HepG2 (cell line): ENCODE measurements at regions not wholly inside any gene's neighbourhood (a gene's known extent, or its start where the extent isn't known, plus 50 kb on each side); places are given as distances from the start of the nearest gene placed in this dataset.

Experiments used
- ATF7 ChIP-seq, 2 experiments: fragments of 450-650 bp in 1 of 2; sonication (generic) in 1 of 2; formaldehyde crosslinking in 1 of 2; IDR thresholded peaks; 2 replicates each; pipeline versions ENCODE4 v1.4.0 to v1.6.1; 2016 to 2020; ENCODE audit warnings: antibody characterized with exemption in 1 of 2, mild to moderate bottlenecking in 1 of 2, missing genetic modification reagents in 1 of 2
- ATRX ChIP-seq: sonication (generic); formaldehyde crosslinking; IDR thresholded peaks from 2 replicates; pipeline ENCODE4 v1.4.0; 2020; ENCODE audit warnings: missing genetic modification reagents, borderline replicate concordance
- BCL6 ChIP-seq: IDR thresholded peaks from 2 replicates; pipeline ENCODE4 v1.6.1; 2016; ENCODE audit warnings: missing genetic modification reagents, missing compliant biosample characterization
- FOXA1 ChIP-seq, 2 experiments: fragments of 450-650 bp in 1 of 2; sonication (generic) in 1 of 2; formaldehyde crosslinking in 1 of 2; IDR thresholded peaks; 2 replicates each; pipeline versions ENCODE4 v1.4.0 to v1.6.1; 2016 to 2020; ENCODE audit warnings: missing genetic modification reagents in 1 of 2
- GTF2F1 ChIP-seq: fragments of 150-350 bp; IDR thresholded peaks from 2 replicates; pipeline ENCODE4 v1.6.1; 2014; ENCODE audit warnings: low read length
- HNF4A ChIP-seq: sonication (generic); formaldehyde crosslinking; IDR thresholded peaks from 2 replicates; pipeline ENCODE4 v1.4.0; 2020; ENCODE audit warnings: missing genetic modification reagents
- JARID2 ChIP-seq: sonication (generic); formaldehyde crosslinking; IDR thresholded peaks from 2 replicates; pipeline ENCODE4 v1.8.1; 2023; ENCODE audit warnings: missing genetic modification reagents, inconsistent platforms; ENCODE audit not compliant: insufficient replicate concordance
- LCORL ChIP-seq, 2 experiments: fragments of 450-650 bp in 1 of 2; sonication (generic) in 1 of 2; formaldehyde crosslinking in 1 of 2; IDR thresholded peaks; 2 replicates each; pipeline versions ENCODE4 v1.5.0 to v1.6.1; 2017 to 2020; ENCODE audit warnings: antibody characterized with exemption in 1 of 2, missing genetic modification reagents in 1 of 2
- MAF1 ChIP-seq: sonication (generic); formaldehyde crosslinking; IDR thresholded peaks from 2 replicates; pipeline ENCODE4 v1.5.0; 2020; ENCODE audit warnings: missing genetic modification reagents, borderline replicate concordance
- MTA1 ChIP-seq: sonication (generic); formaldehyde crosslinking; IDR thresholded peaks from 2 replicates; pipeline ENCODE4 v1.4.0; 2020; ENCODE audit warnings: missing genetic modification reagents, mild to moderate bottlenecking, borderline replicate concordance
- MZF1 ChIP-seq: sonication (generic); formaldehyde crosslinking; IDR thresholded peaks from 2 replicates; pipeline ENCODE4 v1.8.1; 2023; ENCODE audit warnings: mild to moderate bottlenecking, missing genetic modification reagents, borderline replicate concordance
- RORA ChIP-seq: sonication (generic); formaldehyde crosslinking; IDR thresholded peaks from 2 replicates; pipeline ENCODE4 v1.5.0; 2020; ENCODE audit warnings: mild to moderate bottlenecking, missing genetic modification reagents, moderate library complexity
- SRF ChIP-seq: IDR thresholded peaks from 2 replicates; pipeline ENCODE4 v1.6.1; 2011; ENCODE audit warnings: mild to moderate bottlenecking, low read depth, low read length, moderate library complexity
- ZBTB46 ChIP-seq: sonication (generic); formaldehyde crosslinking; IDR thresholded peaks from 2 replicates; pipeline ENCODE4 v1.4.0; 2020; ENCODE audit warnings: mild to moderate bottlenecking, missing genetic modification reagents, borderline replicate concordance
- ZNF383 ChIP-seq: sonication (generic); formaldehyde crosslinking; IDR thresholded peaks from 2 replicates; pipeline ENCODE4 v1.4.0; 2020; ENCODE audit warnings: missing genetic modification reagents, mild to moderate bottlenecking, borderline replicate concordance
- ZNF747 ChIP-seq: sonication (generic); formaldehyde crosslinking; IDR thresholded peaks from 2 replicates; pipeline ENCODE4 v1.8.1; 2023; ENCODE audit warnings: missing genetic modification reagents, mild to moderate bottlenecking, borderline replicate concordance
- TF ChIP-seq, protein P1 (sequence below): sonication (generic); formaldehyde crosslinking; IDR thresholded peaks from 2 replicates; pipeline ENCODE4 v1.4.0; 2020; ENCODE audit warnings: missing genetic modification reagents, borderline replicate concordance
- TF ChIP-seq, protein P2 (sequence below): sonication (generic); formaldehyde crosslinking; IDR thresholded peaks from 2 replicates; pipeline ENCODE4 v1.8.1; 2023; ENCODE audit warnings: mild to moderate bottlenecking, moderate library complexity, missing genetic modification reagents

- TF ChIP-seq FOXA1 (IDR thresholded peaks at IDR 0.05) = peak; percentile 3; the same call in 1 of the 2 replicates
- TF ChIP-seq FOXA1 (CRISPR knock-in tag; IDR thresholded peaks at IDR 0.05) = no peak
- TF ChIP-seq SRF = no peak
- no peak for TF ChIP-seq MZF1 (CRISPR knock-in tag)
- TF ChIP-seq MAF1 (CRISPR knock-in tag) = no peak
- no peak for TF ChIP-seq ATRX (CRISPR knock-in tag)
- TF ChIP-seq, protein P1, sequence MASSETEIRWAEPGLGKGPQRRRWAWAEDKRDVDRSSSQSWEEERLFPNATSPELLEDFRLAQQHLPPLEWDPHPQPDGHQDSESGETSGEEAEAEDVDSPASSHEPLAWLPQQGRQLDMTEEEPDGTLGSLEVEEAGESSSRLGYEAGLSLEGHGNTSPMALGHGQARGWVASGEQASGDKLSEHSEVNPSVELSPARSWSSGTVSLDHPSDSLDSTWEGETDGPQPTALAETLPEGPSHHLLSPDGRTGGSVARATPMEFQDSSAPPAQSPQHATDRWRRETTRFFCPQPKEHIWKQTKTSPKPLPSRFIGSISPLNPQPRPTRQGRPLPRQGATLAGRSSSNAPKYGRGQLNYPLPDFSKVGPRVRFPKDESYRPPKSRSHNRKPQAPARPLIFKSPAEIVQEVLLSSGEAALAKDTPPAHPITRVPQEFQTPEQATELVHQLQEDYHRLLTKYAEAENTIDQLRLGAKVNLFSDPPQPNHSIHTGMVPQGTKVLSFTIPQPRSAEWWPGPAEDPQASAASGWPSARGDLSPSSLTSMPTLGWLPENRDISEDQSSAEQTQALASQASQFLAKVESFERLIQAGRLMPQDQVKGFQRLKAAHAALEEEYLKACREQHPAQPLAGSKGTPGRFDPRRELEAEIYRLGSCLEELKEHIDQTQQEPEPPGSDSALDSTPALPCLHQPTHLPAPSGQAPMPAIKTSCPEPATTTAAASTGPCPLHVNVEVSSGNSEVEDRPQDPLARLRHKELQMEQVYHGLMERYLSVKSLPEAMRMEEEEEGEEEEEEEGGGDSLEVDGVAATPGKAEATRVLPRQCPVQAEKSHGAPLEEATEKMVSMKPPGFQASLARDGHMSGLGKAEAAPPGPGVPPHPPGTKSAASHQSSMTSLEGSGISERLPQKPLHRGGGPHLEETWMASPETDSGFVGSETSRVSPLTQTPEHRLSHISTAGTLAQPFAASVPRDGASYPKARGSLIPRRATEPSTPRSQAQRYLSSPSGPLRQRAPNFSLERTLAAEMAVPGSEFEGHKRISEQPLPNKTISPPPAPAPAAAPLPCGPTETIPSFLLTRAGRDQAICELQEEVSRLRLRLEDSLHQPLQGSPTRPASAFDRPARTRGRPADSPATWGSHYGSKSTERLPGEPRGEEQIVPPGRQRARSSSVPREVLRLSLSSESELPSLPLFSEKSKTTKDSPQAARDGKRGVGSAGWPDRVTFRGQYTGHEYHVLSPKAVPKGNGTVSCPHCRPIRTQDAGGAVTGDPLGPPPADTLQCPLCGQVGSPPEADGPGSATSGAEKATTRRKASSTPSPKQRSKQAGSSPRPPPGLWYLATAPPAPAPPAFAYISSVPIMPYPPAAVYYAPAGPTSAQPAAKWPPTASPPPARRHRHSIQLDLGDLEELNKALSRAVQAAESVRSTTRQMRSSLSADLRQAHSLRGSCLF = no peak
- TF ChIP-seq ZNF383 (CRISPR knock-in tag) = no peak
- no peak for TF ChIP-seq ZNF747
- TF ChIP-seq ATF7 (IDR thresholded peaks at IDR 0.05) = peak; percentile 7; the same call in 1 of the 2 replicates
- no peak for TF ChIP-seq ATF7 (CRISPR knock-in tag; IDR thresholded peaks at IDR 0.05)
- TF ChIP-seq MTA1 (CRISPR knock-in tag) = no peak
- no peak for TF ChIP-seq JARID2 (CRISPR knock-in tag)
- TF ChIP-seq BCL6 (CRISPR knock-in tag) = no peak
- TF ChIP-seq GTF2F1 = no peak
- TF ChIP-seq, protein P2, sequence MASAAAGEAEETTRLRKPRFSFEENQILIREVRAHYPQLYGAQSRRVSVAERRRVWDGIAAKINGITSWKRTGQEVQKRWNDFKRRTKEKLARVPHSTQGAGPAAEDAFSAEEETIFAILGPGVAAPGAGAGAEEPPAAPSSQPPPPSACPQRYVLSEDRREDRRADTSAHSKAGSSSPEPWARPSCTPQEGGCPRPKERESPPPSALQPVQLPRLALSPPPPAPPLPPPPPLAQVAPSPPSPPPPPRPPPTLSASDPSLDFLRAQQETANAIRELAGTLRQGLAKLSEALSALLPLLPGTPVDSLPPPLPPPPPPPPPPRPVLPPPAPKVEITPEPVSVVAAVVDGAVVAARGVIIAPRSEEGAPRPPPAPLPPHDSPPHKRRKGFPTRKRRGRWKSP (CRISPR knock-in tag) = no peak
- 0 out of 2 replicates have a peak, but pooled peaks have one; percentile 14 for TF ChIP-seq LCORL (IDR thresholded peaks at IDR 0.05)
- TF ChIP-seq LCORL (CRISPR knock-in tag; IDR thresholded peaks at IDR 0.05) = no peak
- no peak for TF ChIP-seq ZBTB46 (CRISPR knock-in tag)
- TF ChIP-seq RORA (CRISPR knock-in tag) = no peak
- TF ChIP-seq HNF4A (CRISPR knock-in tag) = no peak
Measured at GRCh38 chr16:55019419-55020131, 88.9 kb downstream of the IRX5 start (continued).
